Upper lobe of right lung (tissue), 1 donor: ENCODE measurements at regions not wholly inside any gene's neighbourhood (a gene's known extent, or its start where the extent isn't known, plus 50 kb on each side); places are given as distances from the start of the nearest gene placed in this dataset.

Experiments
- ATAC-seq: fragments of 200-7000 bp; cut with Tn5 transposase; one replicate; pipeline ENCODE4 v1.9.1; 2020; ENCODE audit warnings: mild to moderate bottlenecking, moderate library complexity
- DNase-seq: peaks from one replicate; pipeline ENCODE4 v3.0.0-alpha.2; 2020
- H3K27ac ChIP-seq: fragments of 200-600 bp; one replicate; pipeline ENCODE4 v1.8.0; 2022
- H3K27me3 ChIP-seq: fragments of 200-600 bp; one replicate; pipeline ENCODE4 v1.8.0; 2022; ENCODE audit warnings: mild to moderate bottlenecking
- H3K36me3 ChIP-seq: fragments of 200-600 bp; one replicate; pipeline ENCODE4 v1.8.0; 2022
- H3K4me1 ChIP-seq: fragments of 200-600 bp; one replicate; pipeline ENCODE4 v1.8.0; 2022
- H3K4me3 ChIP-seq: fragments of 200-600 bp; one replicate; pipeline ENCODE4 v1.8.0; 2022; ENCODE audit warnings: mild to moderate bottlenecking
- H3K9me3 ChIP-seq: fragments of 200-600 bp; one replicate; pipeline ENCODE4 v1.8.0; 2022
- CTCF ChIP-seq: fragments of 200-600 bp; IDR thresholded peaks from one replicate; pipeline ENCODE4 v1.8.0; 2022; ENCODE audit warnings: antibody characterized with exemption
- intact Hi-C: fragments of 100-400 bp; cut with DNase I; formaldehyde crosslinking; loops from one replicate; pipeline ENCODE4 v1.11.0; 2022
- donor health status: DM: no; HTN: yes; CAD: no; lungs with severe emphysema.

DNA sequence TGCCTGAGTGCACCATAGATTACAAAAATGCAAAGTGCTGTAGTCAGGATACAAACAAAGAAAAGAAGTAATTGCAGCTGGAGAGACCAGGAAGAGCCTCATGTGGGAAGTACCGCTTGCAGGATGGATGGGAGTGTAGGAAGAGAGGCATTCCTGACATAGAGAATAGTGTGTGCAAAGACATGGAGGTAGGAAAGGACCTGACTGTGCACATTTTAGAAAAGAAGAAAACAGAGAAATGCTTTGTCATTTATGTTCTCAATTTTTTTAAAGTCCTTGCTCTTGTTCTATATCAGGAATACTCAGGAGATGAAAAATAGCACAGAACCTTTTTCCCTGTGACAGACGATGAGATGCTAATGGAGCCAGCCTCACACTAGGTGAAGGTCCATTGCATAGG is 358.7 kb upstream of the TMPO start:
- no peak for DNase-seq
- no peaks in the 10 kb centered on the region for H3K27me3 ChIP-seq
- H3K36me3 ChIP-seq: no peaks in the 10 kb centered on the region
- H3K27ac ChIP-seq: no peak overlapping the region
- ATAC-seq: no peak
- TF ChIP-seq CTCF: no peak
- H3K9me3 ChIP-seq: no peaks in the 10 kb centered on the region
- intact Hi-C loops: no loop called here
- no peaks in the 10 kb centered on the region for H3K4me1 ChIP-seq
- no peak overlapping the region for H3K4me3 ChIP-seq

DNA sequence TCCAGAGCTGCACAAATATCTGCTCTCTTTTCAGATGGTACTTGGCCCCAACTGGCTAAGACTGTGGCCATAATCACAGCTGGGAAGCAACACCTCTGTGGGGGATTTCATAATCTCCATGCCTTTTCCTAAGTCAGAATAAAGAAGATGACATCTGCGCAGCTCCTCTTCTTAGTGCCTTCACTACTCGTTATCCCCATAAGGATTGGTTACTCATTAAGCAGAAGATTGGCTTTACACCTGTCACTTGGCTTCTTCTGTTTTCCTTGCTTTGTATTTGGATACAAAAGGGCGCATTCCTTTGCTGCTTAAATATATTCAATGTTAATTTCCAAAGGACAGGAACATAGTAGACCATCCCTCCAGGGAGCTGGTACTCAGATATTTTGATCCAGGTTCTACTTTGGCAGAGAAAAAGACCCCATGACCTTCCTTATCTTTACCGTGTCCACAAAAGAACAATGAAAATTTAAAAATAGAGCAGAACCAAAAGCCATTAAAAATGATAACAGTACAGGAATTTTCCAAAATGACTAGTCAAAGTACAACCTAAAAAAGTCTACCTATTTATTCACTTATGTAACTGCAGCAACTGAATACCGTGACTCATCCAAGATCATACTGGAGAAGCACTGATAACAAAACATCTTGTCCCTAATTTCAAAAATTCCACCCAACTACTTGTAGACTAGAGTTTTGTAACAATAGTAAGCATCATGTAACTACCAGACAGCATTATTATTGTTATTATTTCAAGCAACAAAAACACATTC is 352.3 kb upstream of the TMPO start:
- no peaks in the 10 kb centered on the region for H3K27me3 ChIP-seq
- ATAC-seq: no peak
- no peak overlapping the region for H3K4me3 ChIP-seq
- TF ChIP-seq CTCF: no peak
- no peaks in the 10 kb centered on the region for H3K9me3 ChIP-seq
- intact Hi-C loops: no loop called here
- no peak for DNase-seq
- H3K4me1 ChIP-seq: no peaks in the 10 kb centered on the region
- H3K36me3 ChIP-seq: no peaks in the 10 kb centered on the region
- H3K27ac ChIP-seq: no peak overlapping the region

DNA sequence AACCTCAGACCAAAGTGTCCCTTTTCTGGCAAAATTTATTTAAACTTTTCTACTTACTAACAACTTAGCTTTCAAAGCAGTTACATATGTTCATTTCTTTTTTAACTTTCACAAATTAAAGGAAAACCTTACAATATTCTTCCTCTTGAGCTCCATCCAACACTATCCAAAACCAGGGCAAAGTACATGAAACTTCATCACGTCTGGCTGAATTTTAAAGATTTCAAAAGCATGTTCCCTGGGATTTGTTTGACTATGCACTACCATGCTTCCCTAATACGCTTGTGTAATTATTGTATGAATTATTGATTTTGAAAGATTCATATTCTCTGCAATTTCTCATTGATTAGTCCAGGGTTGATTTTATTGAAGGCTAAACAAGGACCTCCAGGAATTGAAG is 343.1 kb upstream of the TMPO start:
- Histone ChIP-seq H3K4me1 (no peaks in the 10 kb centered on the region), H3K4me3 (no peak overlapping the region), H3K9me3 (no peaks in the 10 kb centered on the region), H3K27ac (no peak overlapping the region), H3K36me3 (no peaks in the 10 kb centered on the region), H3K27me3 (no peaks in the 10 kb centered on the region)
- TF ChIP-seq CTCF: no peak
- no peak for ATAC-seq
- DNase-seq: no peak
- intact Hi-C loops: no loop called here

- Histone ChIP-seq H3K4me3 (no peak overlapping the region), H3K4me1 (no peaks in the 10 kb centered on the region), H3K27ac (no peak overlapping the region), H3K36me3 (no peaks in the 10 kb centered on the region), H3K27me3 (no peaks in the 10 kb centered on the region), H3K9me3 (no peaks in the 10 kb centered on the region)
- DNase-seq (no peak), ATAC-seq (no peak)
- intact Hi-C loops: no loop called here
- no peak for TF ChIP-seq CTCF
Observed at GRCh38 chr12:98172801-98173200, 342.6 kb upstream of the TMPO start.

- Histone ChIP-seq H3K27ac (no peak overlapping the region), H3K36me3 (no peaks in the 10 kb centered on the region), H3K27me3 (no peaks in the 10 kb centered on the region), H3K4me1 (no peaks in the 10 kb centered on the region), H3K9me3 (no peaks in the 10 kb centered on the region), H3K4me3 (no peak overlapping the region)
- intact Hi-C loops: no loop called here
- DNase-seq: no peak
- no peak for ATAC-seq
- TF ChIP-seq CTCF: no peak
Observed at GRCh38 chr12:98173773-98174427, 341.5 kb upstream of the TMPO start.
